ENCODE measurements at regions not wholly inside any gene's neighbourhood (a gene's known extent, or its start where the extent isn't known, plus 50 kb on each side); places are given as distances from the start of the nearest gene placed in this dataset.
"Not testable (repeated sequence)": the region's sequence is repeated elsewhere in the genome, so short reads cannot be mapped to it uniquely, and the experiment has no call there.

- H3K27ac ChIP-seq (ENCODE audit: low read depth in 2 of 2, low read length in 2 of 2): no peak overlapping the region
- no peaks in the 10 kb centered on the region for H3K36me3 ChIP-seq (ENCODE audit: control insufficient read depth in 2 of 2, insufficient read depth in 2 of 2, low read length in 2 of 2)
- H3K9me3 ChIP-seq (ENCODE audit: control insufficient read depth in 2 of 2, low read length in 2 of 2): no peaks in the 10 kb centered on the region
- no peaks in the 10 kb centered on the region for H3K4me1 ChIP-seq (ENCODE audit: control insufficient read depth in 2 of 2, insufficient read depth in 2 of 2, low read length in 2 of 2)
- H3K9ac ChIP-seq (ENCODE audit: low read depth in 1 of 2, low read length in 2 of 2): no peak overlapping the region
- H3K4me3 ChIP-seq (ENCODE audit: low read length in 2 of 2): no peak overlapping the region
- H3K27me3 ChIP-seq (ENCODE audit: control insufficient read depth in 2 of 2, insufficient read depth in 2 of 2, low read length in 2 of 2): no peaks in the 10 kb centered on the region
Observed at GRCh38 chr22:34812631-34813030, 253.3 kb upstream of the ISX start.

- Histone ChIP-seq H3K9ac (ENCODE audit: low read depth in 1 of 2, low read length in 2 of 2) (no peak overlapping the region), H3K4me3 (ENCODE audit: low read length in 2 of 2) (no peak overlapping the region), H3K27me3 (ENCODE audit: control insufficient read depth in 2 of 2, insufficient read depth in 2 of 2, low read length in 2 of 2) (no peaks in the 10 kb centered on the region), H3K36me3 (ENCODE audit: control insufficient read depth in 2 of 2, insufficient read depth in 2 of 2, low read length in 2 of 2) (no peaks in the 10 kb centered on the region), H3K9me3 (ENCODE audit: control insufficient read depth in 2 of 2, low read length in 2 of 2) (no peaks in the 10 kb centered on the region), H3K27ac (ENCODE audit: low read depth in 2 of 2, low read length in 2 of 2) (no peak overlapping the region), H3K4me1 (ENCODE audit: control insufficient read depth in 2 of 2, insufficient read depth in 2 of 2, low read length in 2 of 2) (no peaks in the 10 kb centered on the region)
Observed at GRCh38 chr22:34814260-34815025, 251.5 kb upstream of the ISX start.

- no peaks in the 10 kb centered on the region for H3K9me3 ChIP-seq (ENCODE audit: control insufficient read depth in 2 of 2, low read length in 2 of 2)
- no peak overlapping the region for H3K4me3 ChIP-seq (ENCODE audit: low read length in 2 of 2)
- H3K36me3 ChIP-seq (ENCODE audit: control insufficient read depth in 2 of 2, insufficient read depth in 2 of 2, low read length in 2 of 2): no peaks in the 10 kb centered on the region
- no peaks in the 10 kb centered on the region for H3K4me1 ChIP-seq (ENCODE audit: control insufficient read depth in 2 of 2, insufficient read depth in 2 of 2, low read length in 2 of 2)
- no peaks in the 10 kb centered on the region for H3K27me3 ChIP-seq (ENCODE audit: control insufficient read depth in 2 of 2, insufficient read depth in 2 of 2, low read length in 2 of 2)
- H3K27ac ChIP-seq (ENCODE audit: low read depth in 2 of 2, low read length in 2 of 2): no peak overlapping the region
- no peak overlapping the region for H3K9ac ChIP-seq (ENCODE audit: low read depth in 1 of 2, low read length in 2 of 2)
Observed at GRCh38 chr22:34829485-34829884, 236.5 kb upstream of the ISX start.

GRCh38 chr22:34834059-34834458, 231.9 kb upstream of the ISX start:
- no peak overlapping the region for H3K27ac ChIP-seq (ENCODE audit: low read depth in 2 of 2, low read length in 2 of 2)
- no peaks in the 10 kb centered on the region for H3K4me1 ChIP-seq (ENCODE audit: control insufficient read depth in 2 of 2, insufficient read depth in 2 of 2, low read length in 2 of 2)
- no peaks in the 10 kb centered on the region for H3K9me3 ChIP-seq (ENCODE audit: control insufficient read depth in 2 of 2, low read length in 2 of 2)
- no peaks in the 10 kb centered on the region for H3K36me3 ChIP-seq (ENCODE audit: control insufficient read depth in 2 of 2, insufficient read depth in 2 of 2, low read length in 2 of 2)
- H3K9ac ChIP-seq (ENCODE audit: low read depth in 1 of 2, low read length in 2 of 2): no peak overlapping the region
- no peaks in the 10 kb centered on the region for H3K27me3 ChIP-seq (ENCODE audit: control insufficient read depth in 2 of 2, insufficient read depth in 2 of 2, low read length in 2 of 2)
- no peak overlapping the region for H3K4me3 ChIP-seq (ENCODE audit: low read length in 2 of 2)

GRCh38 chr22:34834541-34834940, 231.4 kb upstream of the ISX start:
- not testable (repeated sequence) for H3K9ac ChIP-seq (ENCODE audit: low read depth in 1 of 2, low read length in 2 of 2); H3K36me3 ChIP-seq (ENCODE audit: control insufficient read depth in 2 of 2, insufficient read depth in 2 of 2, low read length in 2 of 2); H3K4me1 ChIP-seq (ENCODE audit: control insufficient read depth in 2 of 2, insufficient read depth in 2 of 2, low read length in 2 of 2); H3K27me3 ChIP-seq (ENCODE audit: control insufficient read depth in 2 of 2, insufficient read depth in 2 of 2, low read length in 2 of 2); H3K4me3 ChIP-seq (ENCODE audit: low read length in 2 of 2); H3K9me3 ChIP-seq (ENCODE audit: control insufficient read depth in 2 of 2, low read length in 2 of 2); H3K27ac ChIP-seq (ENCODE audit: low read depth in 2 of 2, low read length in 2 of 2)

- Histone ChIP-seq H3K4me1 (ENCODE audit: control insufficient read depth in 2 of 2, insufficient read depth in 2 of 2, low read length in 2 of 2) (no peaks in the 10 kb centered on the region), H3K27ac (ENCODE audit: low read depth in 2 of 2, low read length in 2 of 2) (no peak overlapping the region)
Observed at GRCh38 chr22:34841331-34841771, 224.6 kb upstream of the ISX start.

GRCh38 chr22:34841911-34842310, 224.0 kb upstream of the ISX start:
- Histone ChIP-seq H3K9ac (ENCODE audit: low read depth in 1 of 2, low read length in 2 of 2) (no peak overlapping the region), H3K4me1 (ENCODE audit: control insufficient read depth in 2 of 2, insufficient read depth in 2 of 2, low read length in 2 of 2) (no peaks in the 10 kb centered on the region), H3K9me3 (ENCODE audit: control insufficient read depth in 2 of 2, low read length in 2 of 2) (no peaks in the 10 kb centered on the region), H3K36me3 (ENCODE audit: control insufficient read depth in 2 of 2, insufficient read depth in 2 of 2, low read length in 2 of 2) (no peaks in the 10 kb centered on the region), H3K27ac (ENCODE audit: low read depth in 2 of 2, low read length in 2 of 2) (no peak overlapping the region), H3K27me3 (ENCODE audit: control insufficient read depth in 2 of 2, insufficient read depth in 2 of 2, low read length in 2 of 2) (no peaks in the 10 kb centered on the region), H3K4me3 (ENCODE audit: low read length in 2 of 2) (no peak overlapping the region)

More at GRCh38 chr22:34841331-34841771, 224.6 kb upstream of the ISX start:
- no peak overlapping the region for H3K9ac ChIP-seq (ENCODE audit: low read depth in 1 of 2, low read length in 2 of 2)
- H3K36me3 ChIP-seq (ENCODE audit: control insufficient read depth in 2 of 2, insufficient read depth in 2 of 2, low read length in 2 of 2): no peaks in the 10 kb centered on the region
- H3K4me3 ChIP-seq (ENCODE audit: low read length in 2 of 2): no peak overlapping the region
- H3K9me3 ChIP-seq (ENCODE audit: control insufficient read depth in 2 of 2, low read length in 2 of 2): no peaks in the 10 kb centered on the region
- H3K27me3 ChIP-seq (ENCODE audit: control insufficient read depth in 2 of 2, insufficient read depth in 2 of 2, low read length in 2 of 2): no peaks in the 10 kb centered on the region

- H3K4me3 ChIP-seq (ENCODE audit: low read length in 2 of 2): no peak overlapping the region
Observed at GRCh38 chr22:34842630-34843029, 223.3 kb upstream of the ISX start.

GRCh38 chr22:34843743-34844142, 222.2 kb upstream of the ISX start:
- not testable (repeated sequence) for H3K27ac ChIP-seq (ENCODE audit: low read depth in 2 of 2, low read length in 2 of 2); H3K36me3 ChIP-seq (ENCODE audit: control insufficient read depth in 2 of 2, insufficient read depth in 2 of 2, low read length in 2 of 2); H3K9me3 ChIP-seq (ENCODE audit: control insufficient read depth in 2 of 2, low read length in 2 of 2); H3K4me3 ChIP-seq (ENCODE audit: low read length in 2 of 2); H3K27me3 ChIP-seq (ENCODE audit: control insufficient read depth in 2 of 2, insufficient read depth in 2 of 2, low read length in 2 of 2); H3K9ac ChIP-seq (ENCODE audit: low read depth in 1 of 2, low read length in 2 of 2); H3K4me1 ChIP-seq (ENCODE audit: control insufficient read depth in 2 of 2, insufficient read depth in 2 of 2, low read length in 2 of 2)

More at GRCh38 chr22:34842630-34843029, 223.3 kb upstream of the ISX start:
- Histone ChIP-seq H3K36me3 (ENCODE audit: control insufficient read depth in 2 of 2, insufficient read depth in 2 of 2, low read length in 2 of 2) (no peaks in the 10 kb centered on the region), H3K27me3 (ENCODE audit: control insufficient read depth in 2 of 2, insufficient read depth in 2 of 2, low read length in 2 of 2) (no peaks in the 10 kb centered on the region), H3K9me3 (ENCODE audit: control insufficient read depth in 2 of 2, low read length in 2 of 2) (no peaks in the 10 kb centered on the region), H3K27ac (ENCODE audit: low read depth in 2 of 2, low read length in 2 of 2) (no peak overlapping the region), H3K4me1 (ENCODE audit: control insufficient read depth in 2 of 2, insufficient read depth in 2 of 2, low read length in 2 of 2) (no peaks in the 10 kb centered on the region), H3K9ac (ENCODE audit: low read depth in 1 of 2, low read length in 2 of 2) (no peak overlapping the region)

- no peaks in the 10 kb centered on the region for H3K36me3 ChIP-seq (ENCODE audit: control insufficient read depth in 2 of 2, insufficient read depth in 2 of 2, low read length in 2 of 2)
- no peaks in the 10 kb centered on the region for H3K9me3 ChIP-seq (ENCODE audit: control insufficient read depth in 2 of 2, low read length in 2 of 2)
Observed at GRCh38 chr22:34845391-34845790, 220.6 kb upstream of the ISX start.

More at GRCh38 chr22:34845391-34845790, 220.6 kb upstream of the ISX start:
- H3K4me1 ChIP-seq (ENCODE audit: control insufficient read depth in 2 of 2, insufficient read depth in 2 of 2, low read length in 2 of 2): no peaks in the 10 kb centered on the region
- H3K27ac ChIP-seq (ENCODE audit: low read depth in 2 of 2, low read length in 2 of 2): no peak overlapping the region
- no peaks in the 10 kb centered on the region for H3K27me3 ChIP-seq (ENCODE audit: control insufficient read depth in 2 of 2, insufficient read depth in 2 of 2, low read length in 2 of 2)
- no peak overlapping the region for H3K9ac ChIP-seq (ENCODE audit: low read depth in 1 of 2, low read length in 2 of 2)
- no peak overlapping the region for H3K4me3 ChIP-seq (ENCODE audit: low read length in 2 of 2)

Data from mucosa of rectum (tissue), 2 donors.